GM21367 (cell line): ENCODE measurements at regions not wholly inside any gene's neighbourhood (a gene's known extent, or its start where the extent isn't known, plus 50 kb on each side); places are given as distances from the start of the nearest gene placed in this dataset.
"Not testable (repeated sequence)": the region's sequence is repeated elsewhere in the genome, so short reads cannot be mapped to it uniquely, and the experiment has no call there.

Source experiments
- ATAC-seq: cut with Tn5 transposase; IDR thresholded peaks from one replicate; pipeline ENCODE4 v1.9.1; 2021; ENCODE audit not compliant: unreplicated experiment

GRCh38 chr2:101645886-101646285 is 51.6 kb upstream of the MAP4K4 start:
- not testable (repeated sequence) for ATAC-seq

GRCh38 chr2:101644842-101645383 is 52.6 kb upstream of the MAP4K4 start:
- ATAC-seq, result no peak

- no peak for ATAC-seq
Measured at GRCh38 chr2:101643004-101643524, 54.4 kb upstream of the MAP4K4 start.

GRCh38 chr2:101638817-101639605 is 58.5 kb upstream of the MAP4K4 start:
- ATAC-seq, result no peak

GRCh38 chr2:101638181-101638711 is 59.3 kb upstream of the MAP4K4 start:
- ATAC-seq, result no peak

- no peak for ATAC-seq
Measured at GRCh38 chr2:101630224-101630949, 67.1 kb upstream of the MAP4K4 start.

- ATAC-seq, result no peak
Measured at GRCh38 chr2:101628030-101628392, 69.5 kb upstream of the MAP4K4 start.

GRCh38 chr2:101627285-101628029 is 70.0 kb upstream of the MAP4K4 start:
- no peak for ATAC-seq

GRCh38 chr2:101625814-101626213 is 71.7 kb upstream of the MAP4K4 start:
- ATAC-seq, result not testable (repeated sequence)

- ATAC-seq, result no peak
Measured at GRCh38 chr2:101625387-101625786, 72.1 kb upstream of the MAP4K4 start.

- ATAC-seq, result no peak
Measured at GRCh38 chr2:101624706-101625332, 72.7 kb upstream of the MAP4K4 start.

- peak; percentile 59 for ATAC-seq
Measured at GRCh38 chr2:101623031-101623521, 74.4 kb upstream of the MAP4K4 start.

- peak; percentile 87 for ATAC-seq
Measured at GRCh38 chr2:101622210-101623030, 75.1 kb upstream of the MAP4K4 start.

GRCh38 chr2:101619191-101619591 is 78.3 kb upstream of the MAP4K4 start:
- no peak for ATAC-seq

- ATAC-seq, result no peak
Measured at GRCh38 chr2:101617796-101618195, 79.7 kb upstream of the MAP4K4 start.

- no peak for ATAC-seq
Measured at GRCh38 chr2:101617188-101617587, 80.3 kb upstream of the MAP4K4 start.

GRCh38 chr2:101614127-101614759 is 83.3 kb upstream of the MAP4K4 start:
- ATAC-seq, result no peak

- ATAC-seq, result no peak
Measured at GRCh38 chr2:101613056-101613704, 84.3 kb upstream of the MAP4K4 start.
